AG09319 (cell line): ENCODE measurements at regions not wholly inside any gene's neighbourhood (a gene's known extent, or its start where the extent isn't known, plus 50 kb on each side); places are given as distances from the start of the nearest gene placed in this dataset.
A peak's percentile ranks its signal among the peaks of the same experiment; 100 is the strongest.

ENCODE experiments used
- DNase-seq: peaks from one replicate; pipeline ENCODE4 v3.0.0-alpha.2; 2010; ENCODE audit warnings: low read depth; ENCODE audit errors: extremely low read depth
- TF ChIP-seq, protein P1 (sequence below): IDR thresholded peaks from 2 replicates; pipeline ENCODE4 v1.5.1; 2011; ENCODE audit warnings: low read depth, mild to moderate bottlenecking, inconsistent platforms, low read length, moderate library complexity

DNA sequence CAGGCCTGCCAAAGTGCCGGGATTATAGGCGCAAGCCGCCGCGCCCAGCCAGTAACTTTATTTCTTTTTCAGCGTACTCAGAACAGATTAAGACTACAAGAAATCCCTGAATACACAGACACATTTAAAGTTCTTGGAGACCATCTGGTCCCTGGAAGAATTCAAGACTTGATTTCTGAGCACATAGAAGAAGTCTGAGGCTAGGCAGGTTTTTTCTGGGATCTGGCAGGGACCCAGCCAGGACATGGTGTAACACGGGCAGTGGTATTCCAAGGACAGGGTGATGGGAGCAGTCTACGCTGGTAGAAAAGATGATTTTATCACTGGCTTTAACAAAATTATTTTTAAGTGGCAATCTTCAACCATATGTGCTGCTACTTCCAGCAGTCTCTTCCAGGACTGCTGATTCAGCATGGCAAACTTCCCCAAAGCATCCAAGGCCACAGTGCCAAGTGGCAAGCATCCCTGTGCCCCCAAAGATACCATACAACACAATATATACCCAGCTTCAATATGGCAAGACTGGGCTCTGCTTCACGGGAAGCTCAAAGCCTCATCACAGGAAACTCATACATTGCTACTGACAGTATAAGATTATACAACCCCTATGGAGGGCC is 105.2 kb upstream of the OR5AK2 start:
- no peak for DNase-seq
- TF ChIP-seq, protein P1, sequence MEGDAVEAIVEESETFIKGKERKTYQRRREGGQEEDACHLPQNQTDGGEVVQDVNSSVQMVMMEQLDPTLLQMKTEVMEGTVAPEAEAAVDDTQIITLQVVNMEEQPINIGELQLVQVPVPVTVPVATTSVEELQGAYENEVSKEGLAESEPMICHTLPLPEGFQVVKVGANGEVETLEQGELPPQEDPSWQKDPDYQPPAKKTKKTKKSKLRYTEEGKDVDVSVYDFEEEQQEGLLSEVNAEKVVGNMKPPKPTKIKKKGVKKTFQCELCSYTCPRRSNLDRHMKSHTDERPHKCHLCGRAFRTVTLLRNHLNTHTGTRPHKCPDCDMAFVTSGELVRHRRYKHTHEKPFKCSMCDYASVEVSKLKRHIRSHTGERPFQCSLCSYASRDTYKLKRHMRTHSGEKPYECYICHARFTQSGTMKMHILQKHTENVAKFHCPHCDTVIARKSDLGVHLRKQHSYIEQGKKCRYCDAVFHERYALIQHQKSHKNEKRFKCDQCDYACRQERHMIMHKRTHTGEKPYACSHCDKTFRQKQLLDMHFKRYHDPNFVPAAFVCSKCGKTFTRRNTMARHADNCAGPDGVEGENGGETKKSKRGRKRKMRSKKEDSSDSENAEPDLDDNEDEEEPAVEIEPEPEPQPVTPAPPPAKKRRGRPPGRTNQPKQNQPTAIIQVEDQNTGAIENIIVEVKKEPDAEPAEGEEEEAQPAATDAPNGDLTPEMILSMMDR, result no peak

DNA sequence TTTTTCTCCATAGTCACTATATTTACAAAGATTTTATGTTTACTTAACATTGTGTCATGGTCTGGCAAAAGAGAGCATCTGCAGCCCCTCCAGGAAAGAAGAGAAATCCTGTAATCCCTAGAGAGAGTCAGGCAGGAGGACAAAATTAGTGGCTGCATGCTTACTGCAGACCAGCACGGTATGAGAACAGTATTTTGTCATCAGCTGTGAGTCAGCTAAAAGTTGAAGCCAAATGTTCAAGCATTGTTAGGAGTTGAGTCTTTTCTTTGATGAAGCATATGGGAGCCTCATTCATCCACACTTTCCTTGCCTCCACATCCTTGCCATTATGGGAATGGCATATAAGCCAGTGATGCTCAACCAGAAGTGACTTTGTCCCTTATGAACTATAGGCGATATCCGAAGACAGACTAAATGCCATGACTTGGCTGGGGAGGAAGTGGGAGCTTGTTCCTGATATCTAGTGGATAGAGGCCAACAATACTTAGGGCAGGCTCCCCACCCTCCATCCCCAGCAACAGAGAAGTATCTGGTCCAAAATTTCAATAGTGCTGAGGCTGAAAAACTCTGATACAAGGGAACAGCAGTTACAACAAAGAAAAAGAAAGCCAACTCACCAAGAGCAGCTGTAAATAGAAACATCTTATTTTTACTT is 112.0 kb upstream of the OR5AK2 start:
- TF ChIP-seq, protein P1, result no peak

DNA sequence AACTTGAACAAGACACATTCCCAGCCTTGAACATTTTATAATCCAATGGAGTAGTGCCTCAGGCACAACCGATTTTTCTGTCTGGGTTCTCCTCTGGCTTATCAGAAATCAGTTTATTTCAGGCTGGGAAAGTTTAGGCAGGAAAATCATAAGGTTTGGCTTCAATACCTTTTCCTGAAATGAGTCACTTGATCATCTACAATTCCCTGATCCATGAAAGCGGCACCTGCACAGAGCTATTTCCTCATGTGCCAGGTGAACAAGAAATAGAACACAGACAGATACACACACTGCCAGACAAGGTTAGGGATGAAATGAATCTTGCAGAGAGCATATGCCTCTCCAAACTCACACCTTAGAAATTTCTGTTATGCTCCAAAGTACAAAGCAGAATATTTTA is 106.7 kb upstream of the OR9G4 start:
- TF ChIP-seq, protein P1, result no peak
- no peak for DNase-seq

More for the DNA sequence above, 112.0 kb upstream of the OR5AK2 start:
- DNase-seq, result peak; percentile 2

DNA sequence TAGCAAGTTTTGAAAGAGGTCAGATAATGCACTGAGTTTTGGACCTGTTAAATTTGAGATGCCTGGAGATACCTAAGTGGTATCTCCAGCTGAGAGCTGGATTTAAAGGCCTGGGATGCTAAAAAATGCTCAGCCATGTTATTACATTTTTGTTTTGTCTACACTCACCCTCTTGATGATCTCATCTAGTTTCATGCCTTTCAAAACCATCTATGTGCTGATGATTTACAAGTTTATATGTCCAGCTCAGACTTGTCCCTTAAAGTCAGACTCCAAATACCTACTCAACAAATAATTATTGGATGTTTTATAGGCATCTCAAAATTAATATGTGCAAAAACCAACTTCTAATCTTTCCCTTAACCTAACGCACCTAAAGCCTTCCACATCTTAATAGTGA is 103.6 kb upstream of the OR9G4 start:
- TF ChIP-seq, protein P1, result no peak
- no peak for DNase-seq

DNA sequence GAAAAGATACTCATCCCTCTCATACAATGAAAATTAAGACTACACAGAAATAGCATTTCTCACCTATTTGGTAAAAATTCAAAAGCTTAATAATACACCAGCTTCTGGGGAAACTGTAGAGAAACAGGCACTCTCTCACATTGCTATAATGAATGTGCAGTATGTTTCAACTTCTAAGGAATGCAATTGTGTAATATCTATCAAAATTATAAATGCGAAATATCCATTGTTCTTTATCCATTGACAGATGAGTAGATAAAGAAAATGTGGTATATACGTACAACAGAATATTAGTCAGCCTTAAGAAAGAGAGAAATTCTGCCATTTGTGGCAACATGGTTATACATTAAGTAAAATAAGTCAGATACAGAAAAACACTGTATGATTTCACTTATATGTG is 101.4 kb upstream of the OR9G4 start:
- no peak for DNase-seq
- TF ChIP-seq, protein P1, result no peak

DNA sequence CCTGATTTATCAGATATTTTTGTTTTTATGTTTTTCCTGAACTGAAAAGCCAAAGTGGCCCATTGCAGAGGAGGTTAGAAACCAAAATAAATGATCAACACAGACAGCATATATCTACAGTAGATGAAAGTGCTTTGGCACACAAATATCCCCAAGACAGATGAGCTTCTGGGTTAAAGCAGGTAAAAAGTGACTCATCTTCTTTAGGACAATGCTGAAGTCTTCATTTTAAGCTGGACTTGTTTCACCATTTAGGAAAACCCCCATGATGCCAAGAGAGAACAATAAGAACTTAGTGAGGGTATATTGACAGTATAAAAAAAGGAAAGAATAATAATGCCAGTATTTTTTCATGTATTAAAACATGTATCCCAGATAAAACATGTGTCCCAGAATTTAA is 100.8 kb upstream of the OR9G4 start:
- DNase-seq, result no peak
- TF ChIP-seq, protein P1, result no peak

DNA sequence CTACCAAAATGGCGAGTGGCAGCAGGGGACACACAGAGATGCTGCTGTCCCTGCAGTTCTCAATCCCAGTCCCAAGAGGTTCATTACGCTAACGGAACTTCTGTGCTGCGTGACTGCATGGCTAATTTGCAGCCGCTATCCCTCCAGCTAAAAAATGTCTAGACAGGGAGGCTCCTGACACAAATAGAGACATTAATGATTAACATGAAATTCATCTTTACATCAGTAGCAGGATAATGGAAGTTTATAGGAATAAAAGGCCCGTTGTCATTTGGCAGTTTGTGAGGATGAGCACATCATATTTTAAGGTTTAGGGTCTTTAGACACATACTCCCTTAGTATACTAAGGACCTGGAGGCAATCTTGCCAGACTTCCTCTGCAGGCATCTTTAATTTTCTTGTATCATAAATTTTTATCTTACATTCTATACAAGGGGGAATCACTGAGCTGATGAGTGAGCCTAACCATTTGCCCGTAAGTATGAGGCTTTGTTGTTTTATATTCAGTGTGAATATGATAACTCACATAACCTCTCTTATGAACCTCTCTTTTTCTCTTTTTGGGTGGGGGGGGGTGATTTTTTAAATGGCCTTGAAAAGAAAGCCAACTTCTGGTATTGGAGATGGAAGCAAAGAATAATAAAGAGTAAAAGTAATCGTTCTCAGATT is 99.8 kb upstream of the OR9G4 start:
- TF ChIP-seq, protein P1, result no peak
- DNase-seq, result no peak
